ENCODE measurements at regions not wholly inside any gene's neighbourhood (a gene's known extent, or its start where the extent isn't known, plus 50 kb on each side); places are given as distances from the start of the nearest gene placed in this dataset.

- TF ChIP-seq CTCF (IDR thresholded peaks at IDR 0.05) (no peak), POLR2A (IDR thresholded peaks at IDR 0.05) (no peak)
Observed at GRCh38 chr5:123269851-123270250, 153.4 kb downstream of the CEP120 start.
